H1 (cell line): ENCODE measurements at regions not wholly inside any gene's neighbourhood (a gene's known extent, or its start where the extent isn't known, plus 50 kb on each side); places are given as distances from the start of the nearest gene placed in this dataset.

Experiments used
- EP300 ChIP-seq, 2 experiments: IDR thresholded peaks; 1 replicate in 1 of 2; 2 replicates in 1 of 2; pipeline ENCODE4 v1.6.1; 2011 to 2012; ENCODE audit warnings: low read depth in 2 of 2, low read length in 2 of 2, mild to moderate bottlenecking in 2 of 2, borderline replicate concordance in 1 of 2, inconsistent platforms in 1 of 2, moderate library complexity in 1 of 2
- PHF8 ChIP-seq: fragments of 200-600 bp; sonication (generic); conservative IDR thresholded peaks from 2 replicates; pipeline ENCODE4 v1.7.1; 2012; ENCODE audit warnings: low read depth, mild to moderate bottlenecking, inconsistent platforms, low read length, moderate library complexity
- POLR2AphosphoS5 ChIP-seq: IDR thresholded peaks from 2 replicates; pipeline ENCODE4 v1.6.1; 2011; ENCODE audit warnings: low read depth, low read length

GRCh38 chr4:135290136-135290535, 1088.5 kb upstream of the PABPC4L start (continued):
- TF ChIP-seq EP300 (IDR thresholded peaks at IDR 0.05; ENCODE audit: borderline replicate concordance in 1 of 2, low read depth in 2 of 2, low read length in 2 of 2) (no peak), PHF8 (no peak), POLR2AphosphoS5 (no peak)
